ENCODE measurements at regions not wholly inside any gene's neighbourhood (a gene's known extent, or its start where the extent isn't known, plus 50 kb on each side); places are given as distances from the start of the nearest gene placed in this dataset.
"Not testable (repeated sequence)": the region's sequence is repeated elsewhere in the genome, so short reads cannot be mapped to it uniquely, and the experiment has no call there.

GRCh38 chr14:22184157-22184829 is 404.7 kb downstream of the DAD1 start:
- no peak for DNase-seq

DNA sequence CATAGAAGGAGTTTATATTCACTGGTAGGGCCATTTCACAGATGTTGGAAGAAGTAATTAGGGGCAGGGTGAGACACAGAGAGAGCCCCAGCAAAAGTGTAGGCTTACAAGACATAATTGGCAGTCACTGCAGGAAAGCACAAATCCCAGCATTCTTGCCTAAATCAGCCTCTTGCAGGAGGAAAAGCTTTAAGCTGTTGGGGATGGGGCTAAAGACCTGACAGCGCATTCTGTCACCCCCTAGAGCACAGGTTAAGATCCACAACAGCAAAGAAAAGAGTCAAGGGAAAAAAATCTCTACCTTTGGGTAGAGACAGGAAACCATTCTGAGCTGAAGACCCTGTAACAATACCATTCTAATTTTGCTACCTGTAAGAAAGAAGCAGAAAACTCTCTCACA is 409.0 kb downstream of the DAD1 start:
- DNase-seq = no peak

DNA sequence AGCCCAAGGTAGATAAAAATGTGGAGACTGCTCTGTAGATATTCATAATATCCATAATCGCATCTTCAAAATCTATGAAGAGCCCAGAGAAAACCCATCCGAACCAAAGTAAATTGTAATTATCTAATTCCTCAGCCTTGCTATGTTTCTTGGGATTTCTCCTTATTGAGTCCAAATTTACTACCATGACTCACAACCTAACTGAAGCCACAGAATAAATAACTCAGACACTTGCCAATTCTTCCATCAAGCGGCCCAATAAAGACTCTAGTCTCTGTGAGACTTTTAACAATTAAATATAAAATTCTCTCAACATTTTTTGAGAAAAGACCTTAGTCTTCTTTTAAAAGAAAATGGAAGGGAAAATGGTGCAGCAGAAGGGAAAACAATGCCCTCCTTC is 409.8 kb downstream of the DAD1 start:
- no peak for DNase-seq

DNA sequence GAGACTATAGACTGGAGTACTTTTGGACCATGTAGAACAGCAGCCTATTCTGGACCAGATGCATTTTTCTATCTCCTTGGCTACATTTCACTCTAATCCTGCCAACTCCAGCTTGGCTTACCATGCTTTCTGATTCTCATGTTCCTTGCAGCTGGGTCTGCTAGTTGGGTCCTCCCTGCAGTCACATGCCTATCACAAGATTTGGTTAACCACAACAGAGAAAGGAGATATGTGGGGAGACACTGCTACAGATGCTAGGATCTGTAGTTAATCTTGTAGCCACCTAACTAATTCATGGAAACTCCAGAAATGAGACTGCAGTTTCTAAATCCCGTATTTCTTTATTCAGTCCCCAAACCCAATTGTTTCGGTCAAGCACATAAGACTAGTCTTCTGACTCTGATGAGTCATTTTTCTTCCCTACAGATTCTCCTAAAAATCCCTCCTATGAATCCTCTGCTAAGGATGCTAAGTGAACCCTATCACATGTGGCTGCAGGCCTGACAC is 410.6 kb downstream of the DAD1 start:
- DNase-seq = no peak

DNA sequence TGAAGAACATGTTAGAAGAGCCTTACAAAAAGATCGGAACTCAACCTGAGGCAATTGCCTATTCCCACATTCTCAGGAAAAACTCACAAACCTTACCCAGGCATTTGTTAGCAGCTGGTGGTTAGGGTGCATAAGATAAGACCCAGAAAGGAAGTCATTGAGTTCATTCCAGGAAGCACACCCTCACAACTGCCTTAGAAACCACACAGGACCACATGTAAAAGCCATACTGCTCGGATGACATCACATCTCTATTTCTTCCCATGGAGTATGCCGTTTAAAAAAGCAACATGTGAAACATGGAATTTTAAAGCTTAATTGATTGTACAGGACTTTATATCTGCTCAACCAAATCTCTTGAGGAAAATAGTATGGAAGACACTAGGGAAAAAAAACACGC is 411.2 kb downstream of the DAD1 start:
- DNase-seq = no peak

DNA sequence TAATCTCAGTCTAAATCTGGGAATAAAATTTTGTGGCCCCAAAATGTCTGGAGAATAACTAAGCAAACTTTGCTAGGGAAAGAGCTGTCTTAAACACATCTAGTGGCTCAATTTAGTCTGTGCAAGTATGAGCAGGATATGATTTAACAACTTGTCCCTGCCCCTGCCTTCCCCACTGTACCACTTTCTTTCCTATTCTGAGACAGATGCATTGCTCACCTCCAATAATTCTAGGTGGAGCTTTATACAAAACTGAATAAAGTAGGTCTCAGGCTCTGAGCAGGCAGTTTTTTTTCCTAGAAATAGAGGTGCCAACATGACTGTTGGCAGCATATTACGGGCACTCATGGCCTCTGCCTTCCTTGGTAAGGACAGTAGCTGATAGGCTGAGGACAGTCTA is 412.1 kb downstream of the DAD1 start:
- no peak for DNase-seq

- DNase-seq = not testable (repeated sequence)
Measured at GRCh38 chr14:22175278-22175558, 413.8 kb downstream of the DAD1 start.

DNA sequence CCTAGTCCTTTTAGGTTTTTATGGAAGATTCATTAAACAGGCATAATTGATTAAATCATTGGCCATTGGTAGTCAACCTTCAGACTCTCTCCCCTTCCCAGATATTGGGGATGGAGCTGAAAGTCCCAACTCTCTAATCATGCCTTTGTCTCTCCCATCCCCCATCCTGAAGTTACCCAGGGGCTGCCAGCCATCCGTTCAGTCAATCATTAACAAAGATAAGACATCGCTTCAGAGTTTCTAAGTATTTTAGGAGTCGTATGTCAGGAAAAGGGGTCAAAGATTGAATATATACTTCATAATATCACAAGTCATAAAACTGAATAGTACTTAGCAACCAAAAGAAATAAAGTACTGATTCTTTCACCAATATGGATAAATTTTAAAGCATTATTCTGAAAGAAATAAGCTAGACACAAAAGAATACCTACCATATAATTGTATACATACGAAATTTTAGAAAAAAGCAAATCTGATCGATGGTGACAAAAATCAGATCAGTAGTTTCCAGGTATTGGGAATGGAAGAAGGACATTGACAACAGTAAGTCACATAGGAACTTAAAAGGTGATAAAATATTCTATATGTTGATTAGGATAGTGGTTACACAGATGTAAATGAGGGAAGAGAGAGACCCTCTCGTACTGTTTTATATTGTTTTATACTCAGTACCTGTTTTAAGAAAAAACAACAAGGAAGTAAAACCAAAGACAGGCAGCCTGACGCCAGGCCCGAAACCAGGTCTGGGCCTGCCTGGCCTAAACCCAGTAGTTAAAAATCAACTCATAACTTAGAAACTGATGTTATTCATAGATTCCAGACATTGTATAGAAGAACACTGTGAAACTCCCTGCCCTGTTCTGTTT is 414.4 kb downstream of the DAD1 start:
- DNase-seq = no peak

DNA sequence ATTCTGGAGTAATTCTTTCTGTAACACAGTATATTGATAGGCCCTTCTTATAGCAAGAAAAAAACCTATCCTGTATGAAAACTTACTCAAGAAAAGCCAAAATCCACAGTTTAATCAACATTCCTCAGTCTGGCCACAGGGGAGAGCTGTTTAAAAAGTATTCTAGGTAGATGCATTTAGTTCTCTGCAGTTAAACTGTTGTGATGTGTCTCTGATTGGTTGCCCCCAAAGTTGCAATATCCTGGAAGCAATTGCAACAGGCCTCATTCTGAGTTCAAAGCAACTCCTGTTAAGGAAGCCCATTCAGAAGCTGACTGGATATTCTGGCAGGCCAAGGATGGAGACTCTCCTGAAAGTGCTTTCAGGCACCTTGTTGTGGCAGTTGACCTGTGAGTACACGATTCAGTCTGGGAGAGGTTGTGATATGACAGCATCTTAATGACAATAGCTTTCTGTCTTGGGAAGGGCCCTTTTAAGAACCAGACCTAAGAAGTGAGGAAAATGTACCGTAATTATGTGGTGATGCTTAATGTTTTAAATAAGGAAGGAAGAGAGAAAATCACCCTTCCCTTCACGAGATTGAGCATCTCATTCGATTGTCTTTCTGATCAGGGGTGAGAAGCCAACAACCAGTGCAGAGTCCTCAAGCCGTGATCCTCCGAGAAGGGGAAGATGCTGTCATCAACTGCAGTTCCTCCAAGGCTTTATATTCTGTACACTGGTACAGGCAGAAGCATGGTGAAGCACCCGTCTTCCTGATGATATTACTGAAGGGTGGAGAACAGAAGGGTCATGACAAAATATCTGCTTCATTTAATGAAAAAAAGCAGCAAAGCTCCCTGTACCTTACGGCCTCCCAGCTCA is 420.7 kb downstream of the DAD1 start:
- DNase-seq = no peak

DNA sequence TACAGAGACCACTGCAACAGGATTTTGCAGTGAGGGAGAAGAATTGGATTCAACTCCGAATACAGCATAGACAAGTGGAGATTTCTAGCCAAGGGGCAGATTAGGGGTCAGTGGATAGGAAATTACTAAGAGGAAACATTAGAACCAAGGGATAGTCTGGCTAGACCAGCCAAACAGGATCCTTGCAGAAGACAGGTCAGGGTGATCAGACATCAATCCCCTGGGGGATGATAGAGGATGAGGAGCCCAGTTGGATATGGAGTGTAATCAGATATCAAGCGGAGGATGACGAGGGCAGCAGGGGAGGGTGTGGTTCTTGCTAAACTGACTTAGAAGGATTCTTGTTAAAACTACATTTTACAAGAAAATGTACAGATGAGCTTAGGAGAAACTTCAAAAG is 424.4 kb downstream of the DAD1 start:
- DNase-seq = no peak

- DNase-seq = no peak
Measured at GRCh38 chr14:22163051-22163450, 426.0 kb downstream of the DAD1 start.

DNA sequence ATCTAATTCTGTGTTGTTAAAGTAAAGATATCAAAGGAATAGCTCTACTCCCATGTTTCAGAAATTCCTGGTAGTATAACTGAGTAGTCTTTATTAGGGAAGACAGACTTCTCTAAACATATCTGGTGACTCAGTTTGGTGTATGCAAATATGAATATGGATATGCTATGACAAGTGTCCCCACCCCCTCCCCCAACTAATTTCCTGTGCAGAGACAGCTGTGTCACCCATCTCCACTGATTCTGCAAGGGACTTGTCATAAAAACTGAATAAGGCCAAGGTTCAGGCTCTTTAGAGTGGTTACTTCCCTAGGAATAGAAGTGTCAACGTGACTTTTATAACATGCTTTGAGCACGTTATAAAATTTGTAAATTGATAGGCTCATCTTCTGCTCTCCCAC is 429.1 kb downstream of the DAD1 start:
- DNase-seq = no peak

GRCh38 chr14:22159099-22159498 is 429.9 kb downstream of the DAD1 start:
- no peak for DNase-seq

- DNase-seq = no peak
Measured at GRCh38 chr14:22158560-22158959, 430.5 kb downstream of the DAD1 start.

DNA sequence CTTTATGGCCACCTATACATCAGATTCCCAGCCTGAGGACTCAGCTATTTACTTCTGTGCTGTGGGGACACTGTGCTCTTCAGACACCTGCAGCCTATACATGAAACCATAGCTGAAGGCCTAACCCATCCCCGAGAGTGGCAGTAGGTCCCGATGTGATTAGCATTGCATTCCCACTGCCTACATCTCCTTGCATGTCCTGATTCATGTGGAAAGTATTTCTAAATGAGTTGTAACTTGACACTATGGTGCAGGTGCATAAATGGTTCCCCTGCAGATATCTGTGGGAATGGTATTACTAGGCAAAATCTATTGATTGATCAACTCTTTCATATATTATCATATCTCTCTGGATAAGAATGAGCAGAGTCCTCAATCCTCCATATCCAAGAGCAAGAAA is 433.5 kb downstream of the DAD1 start:
- DNase-seq = no peak

GRCh38 chr14:22152903-22153302 is 436.1 kb downstream of the DAD1 start:
- no peak for DNase-seq

- DNase-seq = no peak
Measured at GRCh38 chr14:22152161-22152870, 436.7 kb downstream of the DAD1 start.

GRCh38 chr14:22151121-22151520 is 437.9 kb downstream of the DAD1 start:
- no peak for DNase-seq

GRCh38 chr14:22149058-22149457 is 440.0 kb downstream of the DAD1 start:
- DNase-seq = no peak

GRCh38 chr14:22147716-22148115 is 441.3 kb downstream of the DAD1 start:
- DNase-seq = no peak

DNA sequence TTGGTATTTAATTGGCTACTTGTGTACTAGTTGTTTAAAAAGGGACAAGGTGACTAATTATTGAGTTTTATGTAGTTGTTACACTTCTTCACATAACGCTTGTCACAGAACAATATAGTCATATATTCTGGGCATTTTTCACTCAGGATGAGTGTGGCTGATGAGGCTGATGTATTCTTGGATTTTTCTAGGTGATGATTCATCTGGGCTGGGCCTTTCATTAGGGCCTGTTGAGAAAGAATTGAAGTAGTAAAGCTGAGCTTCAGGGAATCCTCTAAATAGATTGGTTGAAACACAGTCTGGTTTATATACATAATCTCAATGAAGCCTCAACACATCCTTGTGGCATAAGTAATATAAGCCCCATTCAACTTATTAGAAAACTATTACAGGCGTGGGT is 445.7 kb downstream of the DAD1 start:
- DNase-seq = no peak

GRCh38 chr14:22140633-22141032 is 448.4 kb downstream of the DAD1 start:
- DNase-seq = no peak
